ENCODE measurements at regions not wholly inside any gene's neighbourhood (a gene's known extent, or its start where the extent isn't known, plus 50 kb on each side); places are given as distances from the start of the nearest gene placed in this dataset.
"Not testable (repeated sequence)": the region's sequence is repeated elsewhere in the genome, so short reads cannot be mapped to it uniquely, and the experiment has no call there.

GRCh38 chr1:228994676-228995594, 259.7 kb downstream of the RHOU start:
- DNase-seq: no peak

GRCh38 chr1:228996281-228996680, 261.0 kb downstream of the RHOU start:
- no peak for DNase-seq

GRCh38 chr1:228997721-228998144, 262.5 kb downstream of the RHOU start:
- no peak for DNase-seq

GRCh38 chr1:228998179-228998578, 262.9 kb downstream of the RHOU start:
- DNase-seq: no peak

GRCh38 chr1:228999446-229000170, 264.3 kb downstream of the RHOU start:
- DNase-seq: no peak

GRCh38 chr1:229000187-229000586, 264.9 kb downstream of the RHOU start:
- no peak for DNase-seq

GRCh38 chr1:229001467-229002011, 266.3 kb downstream of the RHOU start:
- DNase-seq: no peak

- no peak for DNase-seq
Observed at GRCh38 chr1:229002037-229002436, 266.8 kb downstream of the RHOU start.

- DNase-seq: no peak
Observed at GRCh38 chr1:229002451-229002960, 267.2 kb downstream of the RHOU start.

GRCh38 chr1:229003233-229004031, 267.5 kb upstream of the RAB4A start:
- no peak for DNase-seq

GRCh38 chr1:229004066-229004833, 266.7 kb upstream of the RAB4A start:
- no peak for DNase-seq

GRCh38 chr1:229005097-229005496, 265.8 kb upstream of the RAB4A start:
- DNase-seq: no peak

- DNase-seq: no peak
Observed at GRCh38 chr1:229005556-229005955, 265.4 kb upstream of the RAB4A start.

GRCh38 chr1:229006121-229006870, 264.6 kb upstream of the RAB4A start:
- no peak for DNase-seq

GRCh38 chr1:229007167-229007566, 263.7 kb upstream of the RAB4A start:
- no peak for DNase-seq

GRCh38 chr1:229007701-229008100, 263.2 kb upstream of the RAB4A start:
- DNase-seq: no peak

GRCh38 chr1:229008347-229008746, 262.6 kb upstream of the RAB4A start:
- not testable (repeated sequence) for DNase-seq

- DNase-seq: no peak
Observed at GRCh38 chr1:229011022-229011421, 259.9 kb upstream of the RAB4A start.

GRCh38 chr1:229012823-229013222, 258.1 kb upstream of the RAB4A start:
- peak; percentile 30 for DNase-seq

GRCh38 chr1:229013981-229014380, 256.9 kb upstream of the RAB4A start:
- DNase-seq: no peak

- no peak for DNase-seq
Observed at GRCh38 chr1:229015806-229016205, 255.1 kb upstream of the RAB4A start.

Data from fibroblast of skin of right quadriceps (primary cell).